ENCODE measurements at regions not wholly inside any gene's neighbourhood (a gene's known extent, or its start where the extent isn't known, plus 50 kb on each side); places are given as distances from the start of the nearest gene placed in this dataset.
"Not testable (repeated sequence)": the region's sequence is repeated elsewhere in the genome, so short reads cannot be mapped to it uniquely, and the experiment has no call there.

DNA sequence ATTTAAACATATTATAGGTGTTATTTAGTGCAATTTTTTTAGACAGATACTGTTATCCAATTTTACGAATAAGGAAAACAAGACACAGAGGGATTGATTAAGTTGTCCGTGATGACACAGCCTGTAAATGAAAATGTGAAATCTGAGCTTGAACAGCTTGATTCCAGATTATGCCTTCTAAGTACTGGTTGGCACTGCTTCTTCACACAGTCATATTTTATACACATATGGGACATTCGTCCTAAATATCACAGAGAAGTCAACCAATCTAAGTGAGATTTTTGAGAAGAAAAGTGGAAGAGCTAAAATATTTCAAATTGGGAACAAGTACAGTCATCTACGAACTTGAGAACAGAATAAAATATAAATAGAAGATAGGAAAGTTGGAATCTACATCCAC is 756.3 kb downstream of the BCKDHB start:
- no peak for DNase-seq

DNA sequence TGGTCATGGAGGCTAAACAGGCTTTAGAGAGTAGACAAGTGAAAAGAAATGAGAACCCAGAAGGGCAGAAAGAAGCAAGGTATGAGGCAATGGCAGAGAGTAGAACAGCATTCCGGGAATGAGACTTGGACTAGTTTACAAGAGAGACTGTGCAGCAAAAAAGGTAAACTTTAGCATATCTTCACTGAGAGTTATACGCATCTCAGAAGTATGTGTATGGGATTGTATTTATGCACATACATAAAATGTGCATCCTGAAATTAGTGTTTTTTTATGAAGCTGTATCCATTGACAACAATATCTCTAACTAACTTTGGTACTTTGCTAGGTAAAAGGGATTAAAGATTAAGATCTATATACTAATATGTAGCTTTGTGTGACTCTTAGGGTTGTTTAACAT is 753.6 kb downstream of the BCKDHB start:
- DNase-seq: no peak

DNA sequence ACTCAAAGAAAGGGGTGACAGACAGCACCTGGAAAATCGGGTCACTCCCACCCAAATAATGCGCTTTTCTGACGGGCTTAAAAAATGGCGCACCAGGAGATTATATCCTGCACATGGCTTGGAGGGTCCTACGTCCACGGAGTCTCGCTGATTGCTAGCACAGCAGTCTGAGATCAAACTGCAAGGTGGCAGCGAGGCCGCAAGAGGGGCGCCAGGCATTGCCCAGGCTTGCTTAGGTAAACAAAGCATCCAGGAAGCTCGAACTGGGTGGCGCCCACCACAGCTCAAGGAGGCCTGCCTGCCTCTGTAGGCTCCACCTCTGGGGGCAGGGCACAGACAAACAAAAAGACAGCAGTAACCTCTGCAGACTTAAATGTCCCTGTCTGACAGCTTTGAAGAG is 741.5 kb downstream of the BCKDHB start:
- DNase-seq: not testable (repeated sequence)

DNA sequence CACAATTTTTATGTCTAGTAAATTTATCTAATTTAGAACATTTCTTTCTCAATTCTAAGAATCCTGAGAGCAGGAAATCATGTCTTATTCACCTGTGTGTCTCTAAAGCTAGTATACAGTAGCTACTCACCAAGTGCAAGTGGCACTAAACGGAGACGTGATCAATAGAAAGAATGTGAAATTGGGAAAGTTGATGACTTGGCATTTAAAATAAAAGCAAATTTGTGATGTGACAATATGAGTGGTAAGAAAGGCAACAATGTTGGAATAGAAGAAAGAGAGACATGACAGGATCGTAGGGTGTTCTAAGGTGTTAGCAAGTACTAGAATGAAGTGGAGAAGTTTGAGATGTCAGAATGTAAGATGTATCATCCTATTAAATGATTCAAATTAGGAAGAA is 725.9 kb downstream of the BCKDHB start:
- DNase-seq: no peak

DNA sequence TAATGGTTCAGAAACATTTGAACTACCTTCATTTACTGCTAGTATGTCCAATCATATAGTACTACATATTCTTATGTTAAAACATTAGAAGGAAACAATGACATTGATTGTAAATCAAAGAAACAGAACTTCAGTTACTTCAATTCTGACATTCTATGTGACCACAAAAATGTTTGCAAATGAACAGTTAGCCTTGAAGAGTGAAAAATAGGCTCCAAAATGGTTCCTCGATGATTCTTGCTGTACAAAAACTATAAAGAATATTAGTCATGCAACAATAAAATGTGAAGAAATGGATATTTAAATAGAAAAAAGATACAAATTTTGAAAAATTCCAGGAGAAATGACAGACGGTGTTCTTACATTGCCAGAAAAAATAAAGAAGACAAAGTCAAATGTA is 686.9 kb downstream of the BCKDHB start:
- no peak for DNase-seq

DNA sequence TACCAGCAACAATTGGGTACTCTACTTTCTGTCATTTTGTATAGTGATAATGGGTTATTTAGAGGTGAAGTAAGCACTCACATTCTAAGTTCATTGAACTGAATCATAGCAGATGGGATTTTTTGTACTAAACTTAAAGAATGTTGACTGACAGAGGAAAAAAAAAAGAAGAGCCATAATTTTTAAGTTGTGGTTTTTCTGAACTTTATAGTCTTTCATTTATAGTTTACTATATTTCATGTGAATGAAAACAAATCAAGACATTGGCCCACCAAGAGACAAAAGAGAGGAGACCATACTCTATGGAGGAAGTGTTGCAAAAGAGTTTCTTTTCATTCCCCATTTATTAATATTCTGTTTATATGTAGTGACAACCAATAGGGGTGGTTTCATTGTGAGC is 685.7 kb downstream of the BCKDHB start:
- no peak for DNase-seq

DNA sequence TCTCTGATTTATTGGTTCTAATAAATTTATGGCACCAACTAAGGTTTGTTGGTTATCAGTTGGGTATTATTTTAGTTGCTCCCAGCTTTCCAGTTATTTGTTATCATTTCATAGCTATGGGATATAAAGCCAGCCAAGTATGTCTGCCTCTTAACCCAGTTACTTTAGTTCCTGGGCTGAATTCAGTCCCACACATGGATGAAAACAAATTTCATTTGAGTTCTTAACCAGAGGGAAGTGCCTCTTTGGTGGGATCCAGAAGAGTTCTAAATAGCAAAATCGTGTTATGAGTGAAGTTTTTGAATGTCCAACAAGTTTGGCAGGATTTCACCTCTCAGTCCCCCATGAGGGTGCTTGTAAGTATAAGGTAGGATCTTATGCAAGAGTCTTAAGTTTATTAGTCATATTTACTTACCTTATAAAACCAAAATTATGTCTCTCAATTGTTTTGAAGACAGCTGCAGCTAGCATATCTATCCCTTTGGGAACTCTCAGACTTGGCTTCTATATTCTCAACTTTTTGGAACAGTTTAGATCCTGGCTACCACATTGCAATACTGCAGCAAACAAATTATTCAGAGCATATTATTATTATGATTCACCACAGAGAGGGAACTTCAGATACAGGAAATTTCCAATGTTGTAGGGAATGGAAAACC is 683.6 kb downstream of the BCKDHB start:
- DNase-seq: no peak

DNA sequence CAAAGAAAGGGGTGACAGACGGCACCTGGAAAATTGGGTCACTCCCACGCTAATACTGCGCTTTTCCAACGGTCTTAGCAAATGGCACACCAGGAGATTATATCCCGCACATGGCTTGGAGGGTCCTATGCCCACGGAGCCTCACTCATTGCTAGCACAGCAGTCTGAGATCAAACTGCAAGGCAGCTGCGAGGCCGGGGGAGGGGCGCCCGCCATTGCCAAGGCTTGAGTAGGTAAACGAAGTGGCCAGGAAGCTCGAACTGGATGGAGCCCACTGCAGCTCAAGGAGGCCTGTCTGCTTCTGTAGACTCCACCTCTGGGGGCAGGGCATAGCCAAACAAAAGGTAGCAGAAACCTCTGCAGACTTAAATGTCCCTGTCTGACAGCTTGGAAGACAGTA is 676.8 kb downstream of the BCKDHB start:
- not testable (repeated sequence) for DNase-seq

DNA sequence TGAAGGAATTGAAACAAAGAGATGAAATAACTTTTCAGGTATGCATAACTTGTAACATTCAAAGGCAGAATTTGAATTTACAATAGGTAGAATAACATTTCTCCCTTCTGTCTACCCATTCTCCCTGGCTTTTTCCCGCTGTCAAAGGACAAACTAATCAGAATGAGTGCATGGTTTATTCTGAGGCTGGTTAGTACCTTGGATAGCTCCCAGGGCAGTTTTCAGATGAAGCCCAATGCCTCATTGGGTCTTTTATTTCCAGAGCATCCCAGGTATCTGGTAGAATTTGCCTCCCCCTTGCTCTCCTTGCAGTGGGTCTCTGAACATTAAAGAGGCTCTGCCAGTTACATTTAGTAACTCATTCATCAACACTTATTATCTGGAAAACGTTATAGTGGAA is 665.5 kb downstream of the BCKDHB start:
- no peak for DNase-seq

DNA sequence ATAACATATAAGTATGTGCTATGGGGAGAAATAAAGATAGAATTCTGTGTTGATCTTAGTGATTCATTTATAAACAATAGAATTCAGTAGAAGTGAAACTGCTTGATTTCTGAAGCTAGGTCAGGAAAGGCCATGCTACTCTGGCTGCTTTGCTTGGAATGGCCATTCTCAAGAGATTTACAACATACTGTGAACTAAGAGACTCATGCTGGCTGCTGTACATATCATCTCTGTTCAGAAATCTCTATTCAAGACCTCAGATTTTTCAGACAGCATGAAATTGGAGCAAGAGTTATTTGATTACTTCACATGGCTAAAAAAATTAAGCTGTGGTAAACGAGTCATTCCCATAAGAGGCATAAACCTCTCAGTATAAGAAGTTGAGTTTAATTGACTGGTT is 662.6 kb downstream of the BCKDHB start:
- DNase-seq: no peak

DNA sequence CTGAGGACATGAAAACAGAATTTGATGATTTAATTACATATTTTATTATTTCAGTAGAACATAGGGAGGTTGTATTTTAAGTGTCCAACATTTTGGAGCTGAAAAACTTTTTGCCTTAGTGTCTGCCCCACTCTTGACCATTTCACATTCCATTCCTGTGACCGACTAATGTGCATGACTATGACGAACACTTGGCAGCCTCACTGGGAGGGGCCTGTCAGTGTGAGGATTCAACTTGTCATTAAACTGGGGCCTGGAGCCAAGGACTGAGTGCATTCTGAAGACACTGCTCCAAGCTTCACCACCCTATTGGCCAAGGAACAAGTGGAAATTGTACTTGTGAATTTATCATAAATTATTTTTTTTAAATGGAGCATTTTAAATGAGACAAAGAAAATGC is 661.3 kb downstream of the BCKDHB start:
- DNase-seq: no peak

DNA sequence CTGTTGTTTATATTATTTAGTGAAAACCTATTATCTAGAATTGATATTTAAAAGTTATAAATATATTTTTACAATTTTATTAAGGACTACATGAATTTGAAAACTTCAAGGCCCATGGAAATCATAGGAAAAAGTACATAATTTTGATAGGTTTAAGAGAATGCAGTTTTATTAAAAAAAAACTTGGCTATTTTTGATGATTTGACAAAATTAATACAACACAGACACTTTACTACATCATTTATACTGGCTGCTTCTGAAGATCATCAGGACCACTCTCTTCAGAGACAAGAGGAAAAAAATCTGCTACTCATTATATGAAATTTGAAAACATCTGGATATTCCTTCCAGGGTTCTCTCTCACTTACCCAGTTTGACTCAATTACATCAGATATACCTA is 637.7 kb downstream of the BCKDHB start:
- no peak for DNase-seq

DNA sequence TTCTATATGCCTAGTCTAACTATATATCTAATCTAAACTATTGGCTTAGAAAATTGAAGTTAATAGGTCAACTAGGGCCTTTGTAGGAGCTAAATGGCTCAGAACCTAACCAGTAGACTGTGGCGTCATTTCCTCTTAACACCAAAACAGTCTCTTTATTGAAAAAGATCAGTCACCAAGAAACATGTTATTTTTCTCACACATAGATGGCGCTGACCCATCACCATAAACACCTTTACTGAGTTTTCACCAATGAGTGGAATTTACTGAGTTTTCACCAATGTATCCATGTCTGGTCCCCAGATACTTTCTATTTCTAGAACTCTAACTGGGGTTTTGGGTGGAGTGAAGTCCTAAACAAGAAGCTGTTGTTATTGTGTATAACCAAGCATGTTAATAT is 636.0 kb downstream of the BCKDHB start:
- no peak for DNase-seq

DNA sequence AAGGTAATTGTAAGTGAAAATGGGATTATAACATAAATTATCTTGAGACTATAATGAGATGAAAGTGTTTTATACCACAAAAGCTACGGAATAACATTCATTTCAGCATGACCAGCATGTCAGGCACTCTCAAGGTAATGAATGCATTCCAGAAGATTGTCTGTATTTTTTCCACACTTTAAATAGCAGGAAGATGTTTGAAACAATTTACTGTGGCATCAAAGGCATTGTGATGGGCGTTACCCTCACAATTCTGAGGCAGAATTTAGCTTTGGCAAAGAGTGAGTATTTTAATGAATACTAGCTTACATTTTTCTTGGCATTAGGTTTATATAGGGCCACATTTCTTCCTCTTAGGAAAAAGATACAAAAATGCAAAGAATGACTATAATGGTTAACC is 627.2 kb downstream of the BCKDHB start:
- DNase-seq: no peak

DNA sequence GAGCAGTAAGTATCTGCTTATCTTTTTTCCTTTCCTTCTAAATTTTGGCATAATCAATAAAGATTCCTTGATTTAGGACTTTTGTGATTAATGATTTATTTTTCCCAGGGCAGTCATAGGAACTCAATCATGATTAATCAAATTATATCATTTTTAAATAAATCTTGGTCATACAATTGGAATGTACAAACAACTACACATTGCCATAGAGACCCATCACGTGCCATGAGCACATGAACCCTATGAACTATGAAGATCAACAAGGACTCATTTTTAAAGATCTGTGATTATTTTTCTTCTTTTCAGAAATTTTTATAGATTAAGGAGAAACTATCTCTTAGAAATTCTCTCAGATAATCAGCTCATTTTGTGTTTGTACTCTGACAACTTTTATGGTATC is 622.4 kb downstream of the BCKDHB start:
- no peak for DNase-seq

DNA sequence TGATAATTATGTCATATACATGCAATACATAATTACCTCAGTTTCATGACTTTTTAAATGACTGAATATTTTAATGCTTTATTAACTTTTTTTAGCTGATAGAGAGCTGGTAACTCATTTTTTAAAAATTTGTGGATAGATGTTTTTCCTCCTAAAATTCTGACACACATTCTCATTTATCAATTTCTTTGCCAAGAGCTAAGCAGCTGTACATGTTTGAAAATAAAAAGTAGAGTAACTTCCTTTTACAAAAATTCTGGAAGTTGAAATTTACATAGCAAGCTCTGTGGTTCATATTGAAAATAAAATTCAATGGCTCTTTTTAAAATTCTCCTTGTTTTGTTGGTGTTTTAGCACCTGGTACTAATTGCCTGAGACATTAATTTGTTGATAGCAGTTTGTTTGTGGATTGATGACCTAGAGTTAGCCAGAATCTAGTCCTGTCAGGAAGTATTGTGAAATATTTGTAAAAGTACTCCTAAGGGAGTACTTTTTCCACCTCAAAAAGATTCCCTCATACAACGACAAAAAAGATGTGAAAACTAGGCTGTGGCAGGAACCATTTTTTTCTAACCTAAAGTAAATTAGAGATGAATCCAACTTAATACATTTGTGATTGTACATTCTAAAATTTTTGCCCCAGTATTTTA is 621.8 kb downstream of the BCKDHB start:
- DNase-seq: no peak

DNA sequence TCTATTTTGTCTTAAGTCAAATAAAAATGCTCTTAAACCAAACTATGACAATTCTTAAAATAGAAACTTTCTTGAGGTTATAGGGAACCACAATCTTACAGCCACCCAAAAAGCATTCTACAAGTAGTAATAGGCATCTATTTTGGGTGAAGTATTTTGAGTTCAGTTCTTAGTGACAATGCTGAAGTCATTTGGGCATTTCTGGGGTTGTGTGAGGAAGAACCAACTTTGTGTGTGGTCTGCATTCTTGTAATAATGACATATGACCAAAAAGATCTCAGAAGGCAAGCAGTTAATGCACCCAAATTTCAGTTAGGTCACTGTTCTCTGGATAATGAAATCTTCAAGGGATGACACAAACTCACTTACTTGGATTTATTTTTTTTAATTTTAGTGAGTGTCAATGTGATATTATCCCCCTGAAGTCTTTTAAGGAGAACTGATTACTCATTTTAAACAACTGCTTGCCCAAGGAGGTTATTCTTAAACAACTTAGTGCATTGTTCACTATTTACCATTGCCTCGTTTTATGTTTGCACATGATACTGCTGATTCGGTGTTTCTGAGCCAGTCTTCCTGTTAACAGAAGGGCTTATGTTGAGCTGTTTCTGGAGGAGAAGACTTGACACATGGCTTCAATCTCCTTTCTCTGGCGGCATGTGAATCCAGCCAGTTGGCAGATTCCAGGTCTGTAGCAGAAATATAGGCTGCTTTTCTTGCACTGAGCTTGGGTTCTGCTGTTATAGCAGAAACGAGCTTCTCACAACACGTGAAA is 618.9 kb downstream of the BCKDHB start:
- DNase-seq: no peak

DNA sequence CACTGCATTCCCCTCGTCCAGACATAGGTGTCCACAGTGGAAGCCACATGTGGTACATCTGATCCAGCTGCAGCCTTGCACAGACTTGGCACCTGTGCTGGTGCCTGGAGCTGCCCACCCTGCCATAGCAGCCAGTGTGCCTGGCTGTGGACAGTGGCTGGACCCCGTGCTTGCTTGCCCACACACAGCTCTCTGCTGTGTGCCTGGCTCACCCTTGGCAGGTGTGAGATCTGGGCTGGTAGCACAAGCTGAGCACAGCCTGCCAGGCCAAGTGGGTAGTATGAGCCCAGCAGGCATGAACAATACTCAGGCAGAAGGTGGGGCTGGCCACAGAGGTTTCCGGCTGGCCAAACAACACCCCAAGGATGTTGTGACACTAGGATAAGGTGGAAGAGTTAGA is 614.4 kb downstream of the BCKDHB start:
- no peak for DNase-seq

DNA sequence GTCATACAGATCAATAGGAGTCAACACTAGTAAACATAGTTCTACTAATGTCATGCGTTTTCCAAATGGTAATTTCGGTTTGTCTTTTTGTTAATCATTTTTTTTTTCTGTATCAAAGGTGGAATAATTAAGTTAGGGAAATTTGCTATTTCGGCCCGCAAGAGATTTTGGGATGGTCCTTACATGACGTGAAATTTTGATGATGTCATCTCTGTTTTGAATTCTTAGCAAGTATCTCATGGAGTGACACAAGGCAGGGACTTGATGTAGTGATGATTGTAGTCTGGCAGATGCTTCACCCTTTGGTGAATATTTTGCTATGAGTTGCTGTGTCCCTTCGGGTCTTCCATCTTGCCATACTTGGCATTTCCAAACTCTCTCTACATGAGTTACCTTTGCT is 608.0 kb downstream of the BCKDHB start:
- DNase-seq: no peak

DNA sequence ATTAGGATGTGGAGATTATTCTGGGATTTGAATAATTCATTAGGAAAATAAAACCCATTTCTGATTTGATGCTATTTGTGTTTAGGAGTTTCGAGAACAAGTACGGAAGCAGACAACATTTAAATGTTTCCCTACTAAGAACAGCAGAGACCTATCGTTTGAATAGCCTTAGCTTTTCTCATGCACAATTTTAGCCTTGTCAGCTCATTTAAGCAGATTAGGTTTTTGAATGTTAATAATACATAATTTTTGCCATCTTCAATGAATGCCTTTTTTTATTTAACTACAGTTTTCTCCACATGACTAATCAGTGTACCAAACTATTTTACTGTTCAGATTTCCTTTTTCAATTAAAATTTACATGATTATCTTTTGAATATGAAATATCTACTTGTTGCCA is 592.0 kb downstream of the BCKDHB start:
- no peak for DNase-seq

DNA sequence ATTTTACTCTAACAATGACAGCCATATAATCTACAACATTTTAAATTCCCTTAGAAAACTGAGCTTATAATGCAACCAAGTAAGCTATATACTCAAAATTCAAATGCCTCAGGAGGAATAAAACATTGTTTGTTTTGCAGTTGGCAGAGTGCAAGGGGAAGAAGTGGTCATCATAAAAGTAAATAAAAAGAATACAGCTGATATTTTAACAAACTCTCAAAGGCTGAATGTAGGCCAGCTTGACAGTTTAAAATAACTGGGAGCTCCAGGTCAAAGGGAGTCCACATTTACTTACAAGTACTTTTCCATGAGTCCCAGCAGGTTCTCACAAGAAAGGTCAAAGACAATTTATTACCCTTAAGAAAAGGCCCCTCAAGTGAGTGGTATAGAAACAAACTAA is 589.8 kb downstream of the BCKDHB start:
- DNase-seq: no peak

DNA sequence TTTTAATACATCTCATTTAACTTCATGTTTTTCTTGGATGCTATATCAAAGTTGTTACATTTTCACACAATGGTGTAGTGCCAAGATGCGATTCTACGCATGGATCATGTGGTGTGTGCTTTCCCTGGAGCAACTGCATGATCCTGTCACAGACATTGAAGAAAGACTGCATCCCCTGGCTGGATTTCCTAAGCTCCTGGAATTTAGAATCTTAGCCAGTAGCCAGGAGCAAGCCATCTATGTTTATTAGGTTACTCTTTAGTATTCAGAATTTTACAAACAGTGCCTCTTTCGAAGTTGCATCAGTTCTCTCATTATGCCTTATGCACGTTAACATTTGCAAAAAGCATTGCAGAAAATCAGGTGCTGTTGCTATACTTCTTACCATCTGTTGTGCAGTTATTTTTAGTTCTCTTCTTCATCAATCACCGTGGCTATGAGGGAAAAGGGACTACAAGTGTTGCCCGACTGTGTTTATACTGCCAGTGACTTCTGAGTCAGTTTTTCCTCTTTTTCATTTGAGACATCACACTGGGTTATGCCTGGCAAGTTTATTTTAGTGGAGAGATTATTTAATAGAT is 584.2 kb downstream of the BCKDHB start:
- DNase-seq: no peak

DNA sequence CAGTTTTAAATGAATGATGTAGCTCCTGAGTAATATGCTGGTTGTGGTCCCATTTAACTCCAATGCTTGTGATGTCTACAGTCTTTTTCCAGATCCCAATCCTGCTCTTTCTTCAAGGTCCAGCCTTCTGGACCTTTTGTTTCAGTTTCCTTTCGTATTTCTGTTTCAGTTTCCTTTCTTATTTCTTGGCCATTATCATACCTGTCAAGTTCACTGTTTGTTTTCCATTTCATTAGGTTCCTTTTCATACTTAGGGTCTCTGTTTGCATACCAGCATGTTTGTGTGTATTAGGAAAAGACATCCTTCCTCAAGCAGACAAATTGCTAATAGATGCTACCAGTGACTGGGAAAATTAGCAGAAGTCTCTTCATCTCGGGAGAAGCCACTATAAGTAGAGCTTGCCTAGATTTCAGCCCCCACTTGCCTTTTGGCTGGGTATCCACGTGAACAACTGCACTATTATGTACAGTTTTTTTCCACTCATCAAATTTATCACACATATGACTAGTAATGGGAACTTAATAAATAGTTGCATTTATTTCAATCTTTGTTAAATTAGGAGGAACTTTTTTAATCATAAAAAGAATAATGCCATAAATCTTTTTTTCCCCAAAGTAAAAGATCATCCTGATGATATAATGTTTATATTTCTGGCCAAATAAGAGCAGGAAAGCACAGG is 583.4 kb downstream of the BCKDHB start:
- DNase-seq: no peak
